ENCODE measurements at regions not wholly inside any gene's neighbourhood (a gene's known extent, or its start where the extent isn't known, plus 50 kb on each side); places are given as distances from the start of the nearest gene placed in this dataset.

GRCh38 chr14:44265246-44265645 is 241.8 kb downstream of the FSCB start:
- CTCF ChIA-PET = interaction anchor here (0.6 kb wide), 1 partner anchor 993 kb away, joined by 3 read pairs; no protein-coding TSS in a partner anchor
- Histone ChIP-seq H3K9me3 (ENCODE audit: control extremely low read depth in 1 of 3, control insufficient read depth in 2 of 3, insufficient read depth in 1 of 3, low read length in 2 of 3) (peaks cover 0 to 5% (median 3%) of the 10 kb centered on the region in 3 donors), H3K4me1 (ENCODE audit: control insufficient read depth in 2 of 2, insufficient read depth in 2 of 2, low read length in 2 of 2) (no peaks in the 10 kb centered on the region), H3K9ac (ENCODE audit: low read length) (no peak overlapping the region), H4K20me1 (ENCODE audit: control insufficient read depth, insufficient read depth, low read length, poor library complexity, severe bottlenecking) (no peaks in the 10 kb centered on the region), H3K27ac (ENCODE audit: low read length in 2 of 2) (no peak overlapping the region), H3K4me3 (ENCODE audit: control extremely low read depth in 1 of 5, extremely low read depth in 1 of 5, insufficient read depth in 1 of 5, low read depth in 2 of 5, low read length in 4 of 5) (no peak overlapping the region), H3K4me2 (replicated peaks; ENCODE audit: low read depth, low read length, poor library complexity, severe bottlenecking) (no peak overlapping the region), H3K79me2 (ENCODE audit: control insufficient read depth, insufficient read depth, low read length) (no peaks in the 10 kb centered on the region), H3K27me3 (replicated peaks in 1 of 4; ENCODE audit: control extremely low read depth in 1 of 4, control insufficient read depth in 3 of 4, insufficient read depth in 4 of 4, low read length in 3 of 4) (no peaks in the 10 kb centered on the region), H2AFZ (ENCODE audit: insufficient read depth, low read depth, low read length, poor library complexity, severe bottlenecking) (no peak overlapping the region), H3K36me3 (replicated peaks in 1 of 2; ENCODE audit: control extremely low read depth in 1 of 2, control insufficient read depth in 1 of 2, extremely low read depth in 1 of 2, insufficient read depth in 2 of 2, low read length in 1 of 2) (no peaks in the 10 kb centered on the region)
- H3K4me3 Mint-ChIP-seq = no peak overlapping the region
- POLR2A ChIA-PET = no interaction called here
- WGBS (ENCODE audit: insufficient coverage) = 70% methylated on average over 2 of the region's 2 CpGs
- no peak for DNase-seq
- no peaks in the 10 kb centered on the region for H3K27me3 Mint-ChIP-seq
- ATAC-seq (ENCODE audit: low read depth) = no peak
- no peaks in the 10 kb centered on the region for H3K4me1 Mint-ChIP-seq
- H3K9me3 Mint-ChIP-seq (ENCODE audit: insufficient read depth) = peaks cover 9% of the 10 kb centered on the region
- intact Hi-C loops (cut with micrococcal nuclease) = no loop called here
- no peak overlapping the region for H3K27ac Mint-ChIP-seq
- no peak for TF ChIP-seq EZH2 (IDR thresholded peaks at IDR 0.05; ENCODE audit: borderline replicate concordance, insufficient read depth, low read depth, low read length, poor library complexity, severe bottlenecking)
- no peak for TF ChIP-seq CTCF (IDR thresholded peaks at IDR 0.05)

- H3K9me3 ChIP-seq (ENCODE audit: control extremely low read depth in 1 of 3, control insufficient read depth in 2 of 3, insufficient read depth in 1 of 3, low read length in 2 of 3) = peaks cover 0 to 3% (median 0%) of the 10 kb centered on the region in 3 donors
- H3K9ac ChIP-seq (ENCODE audit: low read length) = no peak overlapping the region
- no peaks in the 10 kb centered on the region for H3K27me3 Mint-ChIP-seq
- no peaks in the 10 kb centered on the region for H3K79me2 ChIP-seq (ENCODE audit: control insufficient read depth, insufficient read depth, low read length)
- no peaks in the 10 kb centered on the region for H3K4me1 Mint-ChIP-seq
- peaks cover 4% of the 10 kb centered on the region for H3K9me3 Mint-ChIP-seq (ENCODE audit: insufficient read depth)
- H3K27me3 ChIP-seq (replicated peaks in 1 of 4; ENCODE audit: control extremely low read depth in 1 of 4, control insufficient read depth in 3 of 4, insufficient read depth in 4 of 4, low read length in 3 of 4) = no peaks in the 10 kb centered on the region
- H3K4me1 ChIP-seq (ENCODE audit: control insufficient read depth in 2 of 2, insufficient read depth in 2 of 2, low read length in 2 of 2) = no peaks in the 10 kb centered on the region
- no peak overlapping the region for H3K4me3 Mint-ChIP-seq
- no peak overlapping the region for H3K4me2 ChIP-seq (replicated peaks; ENCODE audit: low read depth, low read length, poor library complexity, severe bottlenecking)
- POLR2A ChIA-PET = no interaction called here
- no peak overlapping the region for H3K27ac ChIP-seq (ENCODE audit: low read length in 2 of 2)
- TF ChIP-seq CTCF (IDR thresholded peaks at IDR 0.05) = no peak
- TF ChIP-seq EZH2 (IDR thresholded peaks at IDR 0.05; ENCODE audit: borderline replicate concordance, insufficient read depth, low read depth, low read length, poor library complexity, severe bottlenecking) = no peak
- DNase-seq (no peak), ATAC-seq (ENCODE audit: low read depth) (no peak)
- H2AFZ ChIP-seq (ENCODE audit: insufficient read depth, low read depth, low read length, poor library complexity, severe bottlenecking) = no peak overlapping the region
- H3K4me3 ChIP-seq (ENCODE audit: control extremely low read depth in 1 of 5, extremely low read depth in 1 of 5, insufficient read depth in 1 of 5, low read depth in 2 of 5, low read length in 4 of 5) = no peak overlapping the region
- H4K20me1 ChIP-seq (ENCODE audit: control insufficient read depth, insufficient read depth, low read length, poor library complexity, severe bottlenecking) = no peaks in the 10 kb centered on the region
- intact Hi-C loops (cut with micrococcal nuclease) = no loop called here
- CTCF ChIA-PET = no interaction called here
- H3K36me3 ChIP-seq (replicated peaks in 1 of 2; ENCODE audit: control extremely low read depth in 1 of 2, control insufficient read depth in 1 of 2, extremely low read depth in 1 of 2, insufficient read depth in 2 of 2, low read length in 1 of 2) = no peaks in the 10 kb centered on the region
- no peak overlapping the region for H3K27ac Mint-ChIP-seq
Measured at GRCh38 chr14:44215660-44216059, 291.4 kb downstream of the FSCB start.

Data from B cell (primary cell).